ENCODE measurements at regions not wholly inside any gene's neighbourhood (a gene's known extent, or its start where the extent isn't known, plus 50 kb on each side); places are given as distances from the start of the nearest gene placed in this dataset.

GRCh38 chr7:26458466-26459145 is 166.9 kb downstream of the SNX10 start:
- TF ChIP-seq CTCF (IDR thresholded peaks at IDR 0.05) (no peak), EZH2 (IDR thresholded peaks at IDR 0.05; ENCODE audit: borderline replicate concordance, insufficient read depth, low read depth, low read length, poor library complexity, severe bottlenecking) (no peak)

Measured in B cell (primary cell).